ENCODE measurements at regions not wholly inside any gene's neighbourhood (a gene's known extent, or its start where the extent isn't known, plus 50 kb on each side); places are given as distances from the start of the nearest gene placed in this dataset.

GRCh38 chr1:175848329-175848728 lies 104.9 kb upstream of the TNR start:
- 33 to 80% methylated on average over 1 of the region's 5 CpGs for WGBS, 2 experiments (ENCODE audit: insufficient coverage in 2 of 2)
- no peaks in the 10 kb centered on the region for H3K36me3 ChIP-seq (ENCODE audit: control insufficient read depth, insufficient read depth, low read length)

GRCh38 chr1:175845985-175846384 lies 102.6 kb upstream of the TNR start:
- Histone ChIP-seq H3K9me3 (ENCODE audit: control insufficient read depth, low read length) (no peaks in the 10 kb centered on the region), H3K36me3 (ENCODE audit: control insufficient read depth, insufficient read depth, low read length) (no peaks in the 10 kb centered on the region), H3K4me1 (ENCODE audit: control insufficient read depth, insufficient read depth, low read length, poor library complexity, severe bottlenecking) (peaks cover 6% of the 10 kb centered on the region), H3K4me3 (ENCODE audit: extremely low read depth, insufficient read depth, low read length, poor library complexity, severe bottlenecking) (no peak overlapping the region), H3K27ac (ENCODE audit: low read depth, low read length, severe bottlenecking) (no peak overlapping the region)
- no CpG with 5 or more reads among the region's 1 CpG for WGBS, 2 experiments (ENCODE audit: insufficient coverage in 2 of 2)

More at GRCh38 chr1:175848329-175848728, 104.9 kb upstream of the TNR start:
- no peak overlapping the region for H3K4me3 ChIP-seq (ENCODE audit: extremely low read depth, insufficient read depth, low read length, poor library complexity, severe bottlenecking)
- no peak overlapping the region for H3K27ac ChIP-seq (ENCODE audit: low read depth, low read length, severe bottlenecking)
- peaks cover 3% of the 10 kb centered on the region for H3K4me1 ChIP-seq (ENCODE audit: control insufficient read depth, insufficient read depth, low read length, poor library complexity, severe bottlenecking)
- H3K9me3 ChIP-seq (ENCODE audit: control insufficient read depth, low read length) = no peaks in the 10 kb centered on the region

GRCh38 chr1:175845338-175845737 lies 101.9 kb upstream of the TNR start:
- Histone ChIP-seq H3K27ac (ENCODE audit: low read depth, low read length, severe bottlenecking) (no peak overlapping the region), H3K4me3 (ENCODE audit: extremely low read depth, insufficient read depth, low read length, poor library complexity, severe bottlenecking) (no peak overlapping the region), H3K4me1 (ENCODE audit: control insufficient read depth, insufficient read depth, low read length, poor library complexity, severe bottlenecking) (peaks cover 6% of the 10 kb centered on the region), H3K36me3 (ENCODE audit: control insufficient read depth, insufficient read depth, low read length) (no peaks in the 10 kb centered on the region), H3K9me3 (ENCODE audit: control insufficient read depth, low read length) (no peaks in the 10 kb centered on the region)
- 76% methylated on average over 3 of the region's 3 CpGs; no CpG with 5 or more reads in 1 of the 2 experiments for WGBS, 2 experiments (ENCODE audit: insufficient coverage in 2 of 2)

- Histone ChIP-seq H3K4me1 (ENCODE audit: control insufficient read depth, insufficient read depth, low read length, poor library complexity, severe bottlenecking) (peaks cover 11% of the 10 kb centered on the region), H3K27ac (ENCODE audit: low read depth, low read length, severe bottlenecking) (no peak overlapping the region)
- 75 to 85% methylated on average over 2 of the region's 2 CpGs for WGBS, 2 experiments (ENCODE audit: insufficient coverage in 2 of 2)
Observed at GRCh38 chr1:175844877-175845276, 101.5 kb upstream of the TNR start.

DNA sequence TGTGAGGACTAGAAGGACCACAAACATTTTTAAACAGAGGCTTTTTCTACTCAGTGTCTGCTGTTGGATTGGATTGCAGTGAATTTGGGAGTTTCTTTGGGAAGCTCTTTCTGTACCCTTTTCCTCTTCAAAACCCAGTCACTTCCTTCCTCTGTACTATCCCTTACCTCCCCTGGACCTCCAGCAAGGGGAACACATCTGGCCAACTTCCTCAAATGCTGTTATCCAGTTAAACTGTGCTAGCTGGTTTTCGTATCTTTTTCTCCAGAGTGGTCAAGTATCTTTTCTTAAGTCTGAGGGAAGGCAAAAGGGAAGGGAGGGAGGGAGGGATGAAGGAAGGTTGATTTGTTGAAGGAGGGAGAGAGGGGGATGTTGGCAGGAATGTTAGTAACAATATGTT lies 99.2 kb upstream of the TNR start:
- Histone ChIP-seq H3K27ac (ENCODE audit: low read depth, low read length, severe bottlenecking) (peak overlapping the region; percentile 10), H3K9me3 (ENCODE audit: control insufficient read depth, low read length) (no peaks in the 10 kb centered on the region), H3K4me1 (ENCODE audit: control insufficient read depth, insufficient read depth, low read length, poor library complexity, severe bottlenecking) (peaks cover 16% of the 10 kb centered on the region), H3K4me3 (ENCODE audit: extremely low read depth, insufficient read depth, low read length, poor library complexity, severe bottlenecking) (no peak overlapping the region), H3K36me3 (ENCODE audit: control insufficient read depth, insufficient read depth, low read length) (no peaks in the 10 kb centered on the region)
- WGBS, 2 experiments (ENCODE audit: insufficient coverage in 2 of 2) = no CpG with 5 or more reads among the region's 1 CpG

More at GRCh38 chr1:175844877-175845276, 101.5 kb upstream of the TNR start:
- H3K36me3 ChIP-seq (ENCODE audit: control insufficient read depth, insufficient read depth, low read length) = no peaks in the 10 kb centered on the region
- no peaks in the 10 kb centered on the region for H3K9me3 ChIP-seq (ENCODE audit: control insufficient read depth, low read length)
- H3K4me3 ChIP-seq (ENCODE audit: extremely low read depth, insufficient read depth, low read length, poor library complexity, severe bottlenecking) = no peak overlapping the region

DNA sequence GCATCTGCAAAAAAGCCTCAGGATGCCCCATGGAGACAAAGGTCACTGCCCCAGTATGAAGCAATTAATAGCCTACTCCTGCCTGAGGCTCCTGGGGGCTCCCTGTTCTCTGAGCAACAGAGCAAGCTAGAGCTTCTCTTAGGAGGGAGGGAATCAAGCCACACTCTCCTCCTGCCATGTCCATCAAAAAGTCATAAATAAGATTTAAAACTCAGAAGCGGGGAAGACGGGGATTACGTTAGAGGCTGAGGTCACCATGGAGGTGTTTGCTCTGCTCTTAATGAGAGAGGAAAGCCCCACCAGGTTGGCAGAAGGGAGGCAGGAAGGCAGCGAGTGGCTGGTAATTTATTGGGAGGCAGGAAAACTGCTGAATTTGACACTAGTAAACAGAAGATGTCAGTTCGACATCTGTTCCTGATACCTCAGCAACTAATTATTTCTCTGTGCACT lies 98.4 kb upstream of the TNR start:
- Histone ChIP-seq H3K4me3 (ENCODE audit: extremely low read depth, insufficient read depth, low read length, poor library complexity, severe bottlenecking) (no peak overlapping the region), H3K4me1 (ENCODE audit: control insufficient read depth, insufficient read depth, low read length, poor library complexity, severe bottlenecking) (peaks cover 16% of the 10 kb centered on the region), H3K27ac (ENCODE audit: low read depth, low read length, severe bottlenecking) (no peak overlapping the region), H3K36me3 (ENCODE audit: control insufficient read depth, insufficient read depth, low read length) (no peaks in the 10 kb centered on the region), H3K9me3 (ENCODE audit: control insufficient read depth, low read length) (no peaks in the 10 kb centered on the region)
- WGBS, 2 experiments (ENCODE audit: insufficient coverage in 2 of 2) = 79 to 93% methylated on average over 3 of the region's 5 CpGs

DNA sequence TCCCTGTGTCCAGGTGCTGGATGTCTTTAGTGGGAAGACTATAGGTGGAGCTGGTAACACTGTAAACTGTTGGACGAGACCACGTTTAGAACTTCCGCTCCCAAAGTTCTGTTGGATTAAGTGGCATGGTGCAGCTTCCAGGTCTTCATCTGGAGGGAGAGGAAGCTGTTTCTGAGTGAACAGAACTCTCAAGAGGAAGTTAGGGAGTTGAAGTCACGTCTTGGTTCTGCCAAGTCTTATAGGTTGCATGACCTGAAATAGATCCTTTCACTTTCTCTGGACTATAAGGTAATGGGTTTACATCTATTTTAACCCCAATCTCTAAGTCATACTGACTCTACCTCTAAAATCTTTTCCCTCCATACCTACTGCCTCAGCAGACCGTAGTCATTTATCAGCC lies 97.4 kb upstream of the TNR start:
- H3K9me3 ChIP-seq (ENCODE audit: control insufficient read depth, low read length) = no peaks in the 10 kb centered on the region
- H3K4me1 ChIP-seq (ENCODE audit: control insufficient read depth, insufficient read depth, low read length, poor library complexity, severe bottlenecking) = peaks cover 16% of the 10 kb centered on the region
- H3K27ac ChIP-seq (ENCODE audit: low read depth, low read length, severe bottlenecking) = no peak overlapping the region
- no peaks in the 10 kb centered on the region for H3K36me3 ChIP-seq (ENCODE audit: control insufficient read depth, insufficient read depth, low read length)
- WGBS, 2 experiments (ENCODE audit: insufficient coverage in 2 of 2) = 94 to 100% methylated on average over 4 of the region's 5 CpGs
- H3K4me3 ChIP-seq (ENCODE audit: extremely low read depth, insufficient read depth, low read length, poor library complexity, severe bottlenecking) = no peak overlapping the region

GRCh38 chr1:175839779-175840669 lies 96.6 kb upstream of the TNR start:
- no peaks in the 10 kb centered on the region for H3K9me3 ChIP-seq (ENCODE audit: control insufficient read depth, low read length)
- peak overlapping the region; percentile 76 for H3K27ac ChIP-seq (ENCODE audit: low read depth, low read length, severe bottlenecking)
- H3K4me3 ChIP-seq (ENCODE audit: extremely low read depth, insufficient read depth, low read length, poor library complexity, severe bottlenecking) = no peak overlapping the region
- H3K4me1 ChIP-seq (ENCODE audit: control insufficient read depth, insufficient read depth, low read length, poor library complexity, severe bottlenecking) = peaks cover 13% of the 10 kb centered on the region
- H3K36me3 ChIP-seq (ENCODE audit: control insufficient read depth, insufficient read depth, low read length) = no peaks in the 10 kb centered on the region
- 51 to 55% methylated on average over 6 of the region's 9 CpGs for WGBS, 2 experiments (ENCODE audit: insufficient coverage in 2 of 2)

DNA sequence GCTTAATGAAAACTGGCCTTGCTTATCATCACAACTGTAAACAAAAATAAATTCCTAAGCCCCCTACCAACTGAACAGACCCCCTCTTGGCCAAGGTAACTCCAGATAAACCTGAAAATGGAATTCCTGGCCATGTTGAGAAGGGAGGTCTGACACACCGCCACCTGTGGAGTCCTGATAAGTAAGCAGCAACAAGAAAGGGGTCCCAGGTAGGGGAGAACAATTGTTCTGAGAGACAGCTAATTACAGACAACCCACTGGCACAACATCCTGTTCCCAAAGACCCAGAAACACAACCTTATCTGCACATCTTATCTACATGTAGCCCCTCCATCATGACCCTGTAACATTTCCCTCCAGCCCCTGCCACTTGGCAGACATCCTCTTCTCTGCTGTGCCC lies 91.2 kb upstream of the TNR start:
- H3K36me3 ChIP-seq (ENCODE audit: control insufficient read depth, insufficient read depth, low read length) = no peaks in the 10 kb centered on the region
- H3K4me1 ChIP-seq (ENCODE audit: control insufficient read depth, insufficient read depth, low read length, poor library complexity, severe bottlenecking) = peaks cover 2% of the 10 kb centered on the region
- no peaks in the 10 kb centered on the region for H3K9me3 ChIP-seq (ENCODE audit: control insufficient read depth, low read length)
- H3K4me3 ChIP-seq (ENCODE audit: extremely low read depth, insufficient read depth, low read length, poor library complexity, severe bottlenecking) = no peak overlapping the region
- H3K27ac ChIP-seq (ENCODE audit: low read depth, low read length, severe bottlenecking) = no peak overlapping the region
- no CpG with 5 or more reads among the region's 1 CpG for WGBS, 2 experiments (ENCODE audit: insufficient coverage in 2 of 2)

DNA sequence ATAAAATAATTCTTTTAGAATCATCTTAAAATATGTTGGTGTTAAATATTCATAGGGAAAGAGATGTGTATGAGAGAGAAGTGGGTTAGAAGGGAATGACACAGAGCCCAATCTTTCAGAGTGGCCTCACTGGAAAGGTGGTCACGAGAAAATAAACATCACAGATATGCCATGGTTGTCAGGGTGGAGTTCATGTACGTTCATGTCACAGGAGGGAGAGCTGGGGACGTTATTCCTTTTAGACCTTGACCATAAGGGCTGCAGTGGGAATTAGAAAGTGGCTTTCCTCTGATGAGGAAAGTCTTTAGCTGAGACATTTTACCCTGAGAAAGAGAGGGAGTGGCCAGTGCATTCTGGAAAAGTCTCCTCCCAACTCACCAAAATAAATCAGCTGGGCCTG lies 90.6 kb upstream of the TNR start:
- H3K4me1 ChIP-seq (ENCODE audit: control insufficient read depth, insufficient read depth, low read length, poor library complexity, severe bottlenecking) = no peaks in the 10 kb centered on the region
- 82 to 84% methylated on average over 2 to 3 of the region's 3 CpGs for whole genome bisulfite sequencing, 2 experiments (ENCODE audit: insufficient coverage in 2 of 2)
- H3K9me3 ChIP-seq (ENCODE audit: control insufficient read depth, low read length) = no peaks in the 10 kb centered on the region
- no peak overlapping the region for H3K4me3 ChIP-seq (ENCODE audit: extremely low read depth, insufficient read depth, low read length, poor library complexity, severe bottlenecking)
- H3K36me3 ChIP-seq (ENCODE audit: control insufficient read depth, insufficient read depth, low read length) = no peaks in the 10 kb centered on the region
- H3K27ac ChIP-seq (ENCODE audit: low read depth, low read length, severe bottlenecking) = no peak overlapping the region

DNA sequence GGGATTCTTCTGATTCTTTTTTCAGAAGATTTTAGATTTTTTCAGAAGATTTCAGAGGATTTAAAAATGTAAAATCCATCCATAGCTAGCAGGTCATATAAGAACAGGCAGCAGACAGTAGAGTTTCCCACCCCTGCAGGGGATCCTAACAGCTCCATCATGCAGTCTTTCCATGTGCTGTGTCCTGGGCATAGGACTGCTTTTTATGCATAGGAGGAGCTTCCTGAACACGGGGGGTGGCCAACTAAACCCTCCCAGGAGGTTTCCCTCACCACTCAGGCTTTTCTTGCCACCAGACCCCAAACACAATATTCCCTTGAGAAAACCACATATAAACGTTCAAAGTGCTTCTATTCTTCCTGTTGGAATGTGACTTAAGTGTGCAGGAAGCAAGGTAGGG lies 90.1 kb upstream of the TNR start:
- no CpG with 5 or more reads among the region's 2 CpGs for WGBS, 2 experiments (ENCODE audit: insufficient coverage in 2 of 2)
- no peaks in the 10 kb centered on the region for H3K4me1 ChIP-seq (ENCODE audit: control insufficient read depth, insufficient read depth, low read length, poor library complexity, severe bottlenecking)

More for the DNA sequence above, 90.1 kb upstream of the TNR start:
- H3K4me3 ChIP-seq (ENCODE audit: extremely low read depth, insufficient read depth, low read length, poor library complexity, severe bottlenecking) = no peak overlapping the region
- H3K9me3 ChIP-seq (ENCODE audit: control insufficient read depth, low read length) = no peaks in the 10 kb centered on the region
- no peak overlapping the region for H3K27ac ChIP-seq (ENCODE audit: low read depth, low read length, severe bottlenecking)
- H3K36me3 ChIP-seq (ENCODE audit: control insufficient read depth, insufficient read depth, low read length) = no peaks in the 10 kb centered on the region

Measured in mesodermal cell (in vitro differentiated cells).